ENCODE measurements at regions not wholly inside any gene's neighbourhood (a gene's known extent, or its start where the extent isn't known, plus 50 kb on each side); places are given as distances from the start of the nearest gene placed in this dataset.

DNA sequence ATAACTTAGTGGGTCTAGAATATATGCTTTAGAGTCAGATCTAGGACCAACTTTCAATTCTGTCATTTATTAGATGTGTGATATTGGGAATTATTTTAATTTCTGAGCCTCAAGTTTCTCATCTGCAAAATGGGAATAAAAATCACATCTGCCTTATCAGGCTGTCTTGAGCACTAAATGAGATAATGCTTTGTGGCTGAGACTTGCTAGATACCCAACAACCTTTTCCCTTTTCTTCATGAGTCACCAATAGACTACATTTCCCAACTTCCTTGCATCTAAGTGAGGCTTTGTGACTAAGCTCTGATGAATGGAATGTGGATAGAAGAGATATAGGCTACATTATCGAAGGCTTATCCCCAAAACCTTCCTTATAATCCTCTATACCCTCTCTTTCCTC, 220.7 kb upstream of the SESN3 start:
- H3K27ac ChIP-seq: no peak overlapping the region
- TF ChIP-seq, protein P1, sequence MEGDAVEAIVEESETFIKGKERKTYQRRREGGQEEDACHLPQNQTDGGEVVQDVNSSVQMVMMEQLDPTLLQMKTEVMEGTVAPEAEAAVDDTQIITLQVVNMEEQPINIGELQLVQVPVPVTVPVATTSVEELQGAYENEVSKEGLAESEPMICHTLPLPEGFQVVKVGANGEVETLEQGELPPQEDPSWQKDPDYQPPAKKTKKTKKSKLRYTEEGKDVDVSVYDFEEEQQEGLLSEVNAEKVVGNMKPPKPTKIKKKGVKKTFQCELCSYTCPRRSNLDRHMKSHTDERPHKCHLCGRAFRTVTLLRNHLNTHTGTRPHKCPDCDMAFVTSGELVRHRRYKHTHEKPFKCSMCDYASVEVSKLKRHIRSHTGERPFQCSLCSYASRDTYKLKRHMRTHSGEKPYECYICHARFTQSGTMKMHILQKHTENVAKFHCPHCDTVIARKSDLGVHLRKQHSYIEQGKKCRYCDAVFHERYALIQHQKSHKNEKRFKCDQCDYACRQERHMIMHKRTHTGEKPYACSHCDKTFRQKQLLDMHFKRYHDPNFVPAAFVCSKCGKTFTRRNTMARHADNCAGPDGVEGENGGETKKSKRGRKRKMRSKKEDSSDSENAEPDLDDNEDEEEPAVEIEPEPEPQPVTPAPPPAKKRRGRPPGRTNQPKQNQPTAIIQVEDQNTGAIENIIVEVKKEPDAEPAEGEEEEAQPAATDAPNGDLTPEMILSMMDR (conservative IDR thresholded peaks at IDR 0.05): no peak
- TF ChIP-seq ZFX (IDR thresholded peaks at IDR 0.05): no peak

DNA sequence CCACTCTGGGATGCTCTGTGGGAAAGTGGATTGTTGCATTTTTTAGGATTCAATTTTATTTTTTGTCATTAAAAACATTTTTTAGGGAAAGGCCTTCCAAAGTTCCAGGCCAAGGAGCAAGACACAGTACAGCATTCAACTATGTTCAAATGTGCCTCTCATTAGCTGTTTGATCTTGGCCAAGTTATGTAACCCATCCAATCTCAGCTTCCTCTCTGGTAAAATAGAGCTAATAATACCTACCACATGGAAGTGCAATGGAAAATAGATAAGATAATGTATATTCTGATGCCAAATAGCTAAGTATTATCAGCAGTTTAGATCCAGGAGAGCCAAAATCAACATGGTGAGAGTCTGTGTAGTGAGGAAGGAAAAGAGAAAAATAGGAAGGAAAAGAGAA, 220.3 kb upstream of the SESN3 start:
- no peak for TF ChIP-seq ZFX (IDR thresholded peaks at IDR 0.05)
- TF ChIP-seq, protein P1 (conservative IDR thresholded peaks at IDR 0.05): no peak
- no peak overlapping the region for H3K27ac ChIP-seq

DNA sequence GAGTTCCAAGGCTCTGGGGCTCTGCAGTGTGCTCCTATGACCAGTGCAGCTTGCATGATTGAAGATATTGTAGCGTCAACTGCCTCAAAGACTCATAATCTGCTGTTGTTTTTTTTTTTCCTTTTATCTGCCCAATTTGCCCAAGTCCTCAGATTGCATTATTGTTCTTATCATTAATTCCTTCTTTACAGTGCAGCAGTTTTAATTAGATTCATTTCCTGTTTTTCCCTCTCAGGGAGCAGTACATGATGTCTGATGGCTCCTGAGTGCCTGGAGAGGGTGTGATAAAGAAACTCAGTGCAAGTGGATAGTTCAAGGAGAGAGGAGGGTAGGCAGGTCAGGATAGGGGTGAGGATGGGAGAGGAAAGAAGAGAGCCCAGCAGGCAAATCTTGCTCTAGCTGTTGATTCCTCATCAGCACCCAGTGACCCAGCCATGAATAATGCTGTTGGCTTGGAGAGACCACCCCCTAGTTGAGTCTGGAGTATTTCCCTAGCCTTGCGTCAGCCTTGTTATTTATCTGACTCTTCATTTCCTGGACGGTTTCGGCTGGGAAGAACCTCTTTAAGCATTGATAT, 219.6 kb upstream of the SESN3 start:
- TF ChIP-seq, protein P1 (conservative IDR thresholded peaks at IDR 0.05): no peak
- TF ChIP-seq ZFX (IDR thresholded peaks at IDR 0.05): no peak
- H3K27ac ChIP-seq: no peak overlapping the region

DNA sequence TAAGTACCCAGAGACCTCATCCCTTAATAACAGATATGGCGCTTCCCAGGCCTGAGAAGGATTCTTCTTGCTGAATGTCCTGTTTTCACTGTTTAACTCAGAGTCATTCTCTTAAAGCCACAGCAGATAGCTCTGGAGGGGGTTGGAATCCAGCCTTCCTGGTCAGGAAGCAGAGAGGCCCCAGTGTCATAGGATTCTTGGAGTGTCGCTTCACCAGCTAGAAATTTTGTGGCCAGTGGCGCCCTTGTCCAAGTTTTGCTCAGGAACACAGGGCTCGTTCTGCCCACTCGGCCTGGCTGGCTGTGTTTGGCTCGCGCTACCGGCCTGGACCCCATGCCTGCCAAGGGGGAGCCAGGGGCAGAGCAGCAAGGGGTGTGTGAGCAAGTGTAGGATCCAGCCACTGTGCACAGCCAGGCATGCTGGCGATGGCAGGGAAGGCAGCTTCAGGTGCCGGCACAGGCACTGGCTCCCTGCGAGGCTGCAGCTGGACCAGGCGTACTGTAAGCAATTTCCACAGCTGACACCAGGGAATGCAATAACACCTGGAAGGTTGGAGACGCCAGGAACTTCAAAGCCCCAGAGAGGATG, 214.8 kb upstream of the SESN3 start:
- no peak for TF ChIP-seq ZFX (IDR thresholded peaks at IDR 0.05)
- TF ChIP-seq, protein P1 (conservative IDR thresholded peaks at IDR 0.05): no peak
- H3K27ac ChIP-seq: no peak overlapping the region

DNA sequence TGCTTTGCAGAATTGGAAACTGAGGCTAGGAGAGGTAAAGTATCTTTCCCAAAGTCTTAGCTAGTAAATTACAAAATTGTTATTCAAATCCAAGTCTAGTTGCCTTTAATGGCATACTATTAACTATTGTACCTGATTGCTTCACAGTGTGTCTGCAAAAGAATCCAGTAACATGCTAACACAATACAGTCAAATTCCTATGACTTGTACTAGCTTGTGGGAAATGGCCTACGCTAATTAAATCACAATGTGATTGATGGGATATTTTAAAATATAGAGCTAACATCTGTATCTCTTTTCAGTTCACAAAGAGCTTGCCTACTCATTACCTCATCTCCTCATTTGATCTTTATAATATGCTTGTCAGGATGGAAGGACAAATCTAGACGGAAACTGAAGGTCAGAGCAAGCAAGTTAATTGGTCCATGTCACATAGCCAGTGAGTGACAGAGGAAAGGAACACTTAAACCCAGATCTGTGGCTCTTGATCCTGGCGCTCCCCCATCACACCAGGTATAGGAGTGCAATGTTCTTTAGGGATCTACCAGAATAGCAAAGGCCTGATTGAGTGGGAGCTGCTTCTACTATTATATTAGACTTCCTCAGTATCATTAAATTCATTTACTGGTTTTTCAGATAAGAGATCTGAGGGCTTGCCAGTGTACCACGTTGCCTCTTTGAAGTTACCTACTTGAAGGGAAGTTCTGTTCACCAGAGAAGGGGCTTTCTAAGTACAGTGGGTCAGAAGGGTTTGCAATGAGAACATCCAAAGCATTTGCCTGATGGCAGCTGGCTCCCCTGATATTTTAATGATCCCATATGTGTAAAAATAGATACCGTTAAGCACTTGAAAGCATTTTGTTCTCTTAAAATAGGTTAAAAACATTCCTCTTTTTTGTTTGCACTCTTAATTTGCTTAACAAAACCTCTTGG, 213.6 kb upstream of the SESN3 start:
- TF ChIP-seq, protein P1 (conservative IDR thresholded peaks at IDR 0.05): no peak
- TF ChIP-seq ZFX (IDR thresholded peaks at IDR 0.05): no peak
- no peak overlapping the region for H3K27ac ChIP-seq

DNA sequence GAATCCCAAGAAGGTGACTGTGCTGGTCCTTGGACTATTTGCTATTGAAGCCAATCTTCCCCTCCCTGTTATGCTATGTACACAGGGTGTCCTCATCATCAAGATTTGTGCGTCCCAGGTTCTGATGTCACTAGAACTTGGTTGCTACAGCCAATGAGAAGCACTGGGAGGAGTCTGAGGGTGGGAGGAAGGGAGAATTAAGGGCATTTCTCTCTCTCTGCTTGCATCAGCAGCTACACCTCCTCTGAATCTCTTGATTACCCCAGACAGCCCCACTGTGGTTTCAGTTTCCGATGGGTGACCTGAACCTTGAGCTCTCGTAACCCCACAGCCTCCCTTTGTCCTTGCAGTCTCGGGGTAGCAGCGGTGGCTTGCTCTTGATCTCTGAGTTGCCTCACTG, 212.4 kb upstream of the SESN3 start:
- H3K27ac ChIP-seq: no peak overlapping the region
- TF ChIP-seq, protein P1 (conservative IDR thresholded peaks at IDR 0.05): no peak

DNA sequence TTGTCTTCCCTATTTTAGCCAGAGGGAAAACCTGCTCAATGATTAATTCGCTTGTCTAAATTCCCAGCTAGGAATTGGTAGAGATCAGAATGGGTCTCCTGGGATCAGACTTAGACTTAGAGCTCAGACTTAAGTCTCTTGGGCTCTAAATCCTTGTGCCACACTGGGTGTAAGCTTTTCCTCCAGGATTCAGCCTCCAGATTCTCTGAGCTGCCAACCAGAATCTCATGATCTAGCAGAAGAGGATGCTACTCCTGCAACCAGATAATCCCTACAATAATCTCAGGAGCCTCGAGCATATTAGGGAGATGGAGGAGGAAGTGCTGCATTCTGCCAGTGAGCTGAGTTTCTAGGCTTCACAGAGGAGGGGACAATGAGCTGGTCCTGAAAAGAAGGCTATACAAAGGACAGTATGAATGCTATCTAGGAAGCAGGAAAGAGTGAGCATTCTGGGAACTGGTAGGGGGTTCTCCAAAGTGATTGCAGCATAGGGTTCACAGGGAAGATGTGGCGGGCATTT, 211.6 kb upstream of the SESN3 start:
- no peak overlapping the region for H3K27ac ChIP-seq
- TF ChIP-seq ZFX (IDR thresholded peaks at IDR 0.05): no peak
- TF ChIP-seq, protein P1 (conservative IDR thresholded peaks at IDR 0.05): no peak

Measured in C4-2B (cell line).